ENCODE measurements at regions not wholly inside any gene's neighbourhood (a gene's known extent, or its start where the extent isn't known, plus 50 kb on each side); places are given as distances from the start of the nearest gene placed in this dataset.

GRCh38 chr6:6927521-6928361 is 180.0 kb upstream of the RREB1 start:
- TF ChIP-seq PKNOX1 (IDR thresholded peaks at IDR 0.05) (no peak), LEF1 (IDR thresholded peaks at IDR 0.05; ENCODE audit: borderline replicate concordance) (no peak), FOXK2 (IDR thresholded peaks at IDR 0.05) (no peak), L3MBTL2 (conservative IDR thresholded peaks at IDR 0.05) (no peak), SUZ12 (IDR thresholded peaks at IDR 0.05) (no peak), ELF4 (IDR thresholded peaks at IDR 0.05) (no peak)
- POLR2A ChIA-PET: no interaction called here
- DNase-seq (ENCODE audit: extremely low spot score): no peak
- CTCF ChIA-PET: no interaction called here

GRCh38 chr6:6930223-6930880 is 177.4 kb upstream of the RREB1 start:
- TF ChIP-seq SUZ12 (IDR thresholded peaks at IDR 0.05) (no peak), NFRKB (IDR thresholded peaks at IDR 0.05) (no peak), LEF1 (IDR thresholded peaks at IDR 0.05; ENCODE audit: borderline replicate concordance) (no peak)
- CTCF ChIA-PET: no interaction called here
- no peak for DNase-seq (ENCODE audit: extremely low spot score)
- POLR2A ChIA-PET: no interaction called here

GRCh38 chr6:6931071-6932025 is 176.4 kb upstream of the RREB1 start:
- ChIA-PET POLR2A (no interaction called here), CTCF (no interaction called here)
- DNase-seq (ENCODE audit: extremely low spot score): no peak
- TF ChIP-seq L3MBTL2 (conservative IDR thresholded peaks at IDR 0.05): no peak
- no peak for TF ChIP-seq SP1 (IDR thresholded peaks at IDR 0.05)
- TF ChIP-seq ZNF384 (IDR thresholded peaks at IDR 0.05): no peak
- no peak for TF ChIP-seq FOXM1 (IDR thresholded peaks at IDR 0.05; ENCODE audit: borderline replicate concordance)
- TF ChIP-seq ARNT (IDR thresholded peaks at IDR 0.05): no peak
- TF ChIP-seq HDGF (IDR thresholded peaks at IDR 0.05; ENCODE audit: borderline replicate concordance): no peak
- no peak for TF ChIP-seq NFRKB (IDR thresholded peaks at IDR 0.05)

GRCh38 chr6:6932341-6932740 is 175.4 kb upstream of the RREB1 start:
- POLR2A ChIA-PET: no interaction called here

GRCh38 chr6:6932968-6933367 is 174.8 kb upstream of the RREB1 start:
- DNase-seq (ENCODE audit: extremely low spot score): no peak
- TF ChIP-seq CTBP1 (IDR thresholded peaks at IDR 0.05; ENCODE audit: borderline replicate concordance): no peak
- TF ChIP-seq TARDBP (IDR thresholded peaks at IDR 0.05): no peak
- no peak for TF ChIP-seq FOXK2 (IDR thresholded peaks at IDR 0.05)
- no peak for TF ChIP-seq ELF4 (IDR thresholded peaks at IDR 0.05)
- TF ChIP-seq HDGF (IDR thresholded peaks at IDR 0.05; ENCODE audit: borderline replicate concordance): no peak
- no peak for TF ChIP-seq FOXM1 (IDR thresholded peaks at IDR 0.05; ENCODE audit: borderline replicate concordance)
- TF ChIP-seq FOXA1 (IDR thresholded peaks at IDR 0.05): no peak
- POLR2A ChIA-PET: no interaction called here
- CTCF ChIA-PET: interaction anchor here (0.6 kb wide), 1 partner anchor 1927 kb away, joined by 4 read pairs; no protein-coding TSS in a partner anchor

More at GRCh38 chr6:6932341-6932740, 175.4 kb upstream of the RREB1 start:
- DNase-seq (ENCODE audit: extremely low spot score): no peak
- TF ChIP-seq TARDBP (IDR thresholded peaks at IDR 0.05): no peak
- no peak for TF ChIP-seq LEF1 (IDR thresholded peaks at IDR 0.05; ENCODE audit: borderline replicate concordance)
- no peak for TF ChIP-seq SUZ12 (IDR thresholded peaks at IDR 0.05)
- no peak for TF ChIP-seq CTBP1 (IDR thresholded peaks at IDR 0.05; ENCODE audit: borderline replicate concordance)
- no peak for TF ChIP-seq ZNF384 (IDR thresholded peaks at IDR 0.05)
- TF ChIP-seq HDGF (IDR thresholded peaks at IDR 0.05; ENCODE audit: borderline replicate concordance): no peak
- TF ChIP-seq ARNT (IDR thresholded peaks at IDR 0.05): no peak
- TF ChIP-seq L3MBTL2 (conservative IDR thresholded peaks at IDR 0.05): no peak
- TF ChIP-seq FOXM1 (IDR thresholded peaks at IDR 0.05; ENCODE audit: borderline replicate concordance): no peak
- no peak for TF ChIP-seq FOXK2 (IDR thresholded peaks at IDR 0.05)
- TF ChIP-seq PKNOX1 (IDR thresholded peaks at IDR 0.05): no peak
- TF ChIP-seq SP1 (IDR thresholded peaks at IDR 0.05): no peak
- CTCF ChIA-PET: no interaction called here

- DNase-seq (ENCODE audit: extremely low spot score): no peak
- CTCF ChIA-PET: no interaction called here
- TF ChIP-seq PKNOX1 (IDR thresholded peaks at IDR 0.05) (no peak), NFRKB (IDR thresholded peaks at IDR 0.05) (no peak), TARDBP (IDR thresholded peaks at IDR 0.05) (no peak), LEF1 (IDR thresholded peaks at IDR 0.05; ENCODE audit: borderline replicate concordance) (no peak), BHLHE40 (IDR thresholded peaks at IDR 0.05; ENCODE audit: borderline replicate concordance) (no peak), FOXK2 (IDR thresholded peaks at IDR 0.05) (no peak), L3MBTL2 (conservative IDR thresholded peaks at IDR 0.05) (no peak), HDGF (IDR thresholded peaks at IDR 0.05; ENCODE audit: borderline replicate concordance) (no peak), FOXM1 (IDR thresholded peaks at IDR 0.05; ENCODE audit: borderline replicate concordance) (no peak), ELF4 (IDR thresholded peaks at IDR 0.05) (no peak), FOXA1 (IDR thresholded peaks at IDR 0.05) (no peak), SUZ12 (IDR thresholded peaks at IDR 0.05) (no peak), SP1 (IDR thresholded peaks at IDR 0.05) (no peak), ZNF384 (IDR thresholded peaks at IDR 0.05) (no peak), ARNT (IDR thresholded peaks at IDR 0.05) (no peak), CTBP1 (IDR thresholded peaks at IDR 0.05; ENCODE audit: borderline replicate concordance) (no peak)
- POLR2A ChIA-PET: no interaction called here
These were observed 167.4 kb upstream of the RREB1 start for GRCh38 chr6:6940031-6941025.

All from HEK293T (cell line).